Skin epidermis (tissue), 12 donors: ENCODE measurements at regions not wholly inside any gene's neighbourhood (a gene's known extent, or its start where the extent isn't known, plus 50 kb on each side); places are given as distances from the start of the nearest gene placed in this dataset.

ENCODE experiments used
- H3K27ac ChIP-seq, 21 experiments: fragments of 200-600 bp; sonication (generic) in 11 of 21; one replicate each; pipeline ENCODE4 v1.5.0; 2020; ENCODE audit warnings: mild to moderate bottlenecking in 3 of 21, inconsistent platforms in 2 of 21, moderate library complexity in 2 of 21
- H3K4me3 ChIP-seq, 7 experiments: fragments of 200-600 bp; sonication (generic) in 2 of 7; one replicate each; pipeline ENCODE4 v1.5.0; 2020; ENCODE audit warnings: inconsistent platforms in 2 of 7, mild to moderate bottlenecking in 2 of 7, moderate library complexity in 1 of 7

- H3K27ac ChIP-seq, result no peak overlapping the region
- H3K4me3 ChIP-seq, result no peak overlapping the region
Measured at GRCh38 chr13:107075576-107075975, 507.6 kb upstream of the ARGLU1 start.

- H3K4me3 ChIP-seq, result no peak overlapping the region
- no peak overlapping the region for H3K27ac ChIP-seq
Measured at GRCh38 chr13:107070792-107071191, 502.9 kb upstream of the ARGLU1 start.

DNA sequence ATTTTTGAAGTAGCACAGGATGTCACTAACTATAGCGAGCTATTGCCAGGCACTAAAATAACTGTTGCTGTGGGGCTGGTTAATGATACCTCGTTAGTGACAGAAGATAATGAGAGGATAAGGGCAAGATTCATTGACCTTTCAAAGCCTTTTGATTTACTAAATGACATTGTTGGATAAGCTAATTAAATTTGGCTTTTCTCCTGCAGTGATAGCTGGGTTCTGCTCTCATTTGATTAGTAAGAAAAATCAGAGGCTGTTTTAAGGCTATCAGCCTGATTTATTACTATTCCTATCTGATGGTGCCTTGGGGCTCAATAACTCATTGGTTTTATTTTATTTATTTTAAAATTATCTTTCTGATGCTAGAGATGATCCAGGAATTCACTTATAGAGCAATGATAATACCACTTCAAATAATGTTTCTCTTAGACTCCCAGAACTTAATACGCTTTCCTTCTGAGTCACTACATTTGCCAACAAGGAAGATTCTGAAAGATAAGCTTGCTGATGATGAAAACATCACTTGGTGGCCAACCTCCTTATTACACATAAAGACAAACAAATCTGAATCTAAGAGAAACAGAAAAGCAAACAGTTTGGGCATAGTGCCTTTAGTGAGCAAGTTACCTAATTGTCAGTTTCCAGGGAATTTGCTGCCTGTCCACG lies 501.3 kb upstream of the ARGLU1 start:
- Histone ChIP-seq H3K4me3 (no peak overlapping the region), H3K27ac (no peak overlapping the region)

DNA sequence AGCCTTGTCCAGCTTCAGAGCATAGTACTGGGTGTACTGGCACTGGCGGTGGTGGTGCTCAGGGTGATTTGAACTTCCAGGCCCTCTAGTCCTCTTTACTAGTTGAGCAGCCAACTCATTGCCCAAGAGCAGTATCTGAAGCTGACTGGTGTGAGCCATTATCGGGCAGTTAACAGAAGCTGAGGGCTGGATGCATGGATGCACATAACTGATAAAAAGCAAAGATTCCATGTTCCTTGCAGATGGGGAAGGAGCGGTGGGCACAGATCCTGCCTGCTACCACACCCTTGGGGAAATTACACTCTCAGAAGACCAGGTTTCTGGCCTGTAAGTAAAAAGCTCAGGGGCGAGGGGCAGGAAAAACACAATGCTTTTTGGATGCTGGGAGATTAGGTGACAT lies 499.4 kb upstream of the ARGLU1 start:
- H3K27ac ChIP-seq, result no peak overlapping the region
- H3K4me3 ChIP-seq, result no peak overlapping the region

GRCh38 chr13:107066355-107066754 lies 498.4 kb upstream of the ARGLU1 start:
- Histone ChIP-seq H3K4me3 (no peak overlapping the region), H3K27ac (no peak overlapping the region)

- Histone ChIP-seq H3K4me3 (no peak overlapping the region), H3K27ac (no peak overlapping the region)
Measured at GRCh38 chr13:107065036-107065435, 497.1 kb upstream of the ARGLU1 start.

- H3K27ac ChIP-seq, result no peak overlapping the region
- H3K4me3 ChIP-seq, result no peak overlapping the region
Measured at GRCh38 chr13:107057028-107057631, 489.2 kb upstream of the ARGLU1 start.

GRCh38 chr13:107043021-107043956 lies 475.4 kb upstream of the ARGLU1 start:
- no peak overlapping the region for H3K4me3 ChIP-seq
- H3K27ac ChIP-seq, result peak overlapping the region in 2 of 21 experiments; percentile 18 to 36

DNA sequence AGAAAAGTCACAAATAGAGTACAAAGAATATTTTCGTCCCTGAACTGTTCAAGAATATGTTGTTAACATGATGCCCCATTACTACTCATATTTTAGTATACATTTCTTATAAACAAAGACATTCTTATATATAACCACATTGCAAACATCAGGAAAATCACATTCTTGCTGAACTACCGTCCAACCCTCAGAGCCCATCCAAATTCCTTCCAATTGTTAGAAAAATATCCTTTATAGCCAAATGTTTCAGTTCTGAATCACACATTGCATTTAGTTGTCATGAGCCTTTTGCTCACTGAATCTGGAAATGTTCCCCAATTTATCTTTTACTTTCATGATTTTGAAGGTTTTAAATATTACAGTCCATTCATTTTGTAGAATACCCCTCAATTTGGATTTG lies 467.8 kb upstream of the ARGLU1 start:
- Histone ChIP-seq H3K4me3 (no peak overlapping the region), H3K27ac (peak overlapping the region in 1 of 21 experiments; percentile 20)

- H3K4me3 ChIP-seq, result no peak overlapping the region
- peak overlapping the region in 2 of 21 experiments; percentile 19 to 20 for H3K27ac ChIP-seq
Measured at GRCh38 chr13:107035186-107035585, 467.2 kb upstream of the ARGLU1 start.

- Histone ChIP-seq H3K27ac (no peak overlapping the region), H3K4me3 (no peak overlapping the region)
Measured at GRCh38 chr13:107034236-107034872, 466.4 kb upstream of the ARGLU1 start.

DNA sequence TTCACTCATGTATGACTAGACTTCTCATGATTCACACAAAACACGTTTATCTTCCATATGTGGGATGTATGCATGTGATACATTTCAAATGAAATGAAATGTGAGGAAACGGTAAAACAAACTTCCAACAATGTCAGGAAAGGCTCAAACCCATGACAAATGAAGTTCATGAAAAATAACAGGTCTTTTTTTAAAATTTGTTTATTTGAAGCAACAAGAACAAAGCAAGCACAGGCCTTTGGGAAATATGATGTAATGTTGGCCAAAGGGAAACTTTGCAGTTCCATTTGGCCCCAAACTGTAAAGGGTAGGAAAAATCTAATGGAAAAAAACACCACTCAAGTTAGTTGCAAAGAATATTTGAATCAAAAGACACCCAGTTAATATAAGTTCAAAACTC lies 463.8 kb upstream of the ARGLU1 start:
- H3K27ac ChIP-seq, result no peak overlapping the region
- no peak overlapping the region for H3K4me3 ChIP-seq

DNA sequence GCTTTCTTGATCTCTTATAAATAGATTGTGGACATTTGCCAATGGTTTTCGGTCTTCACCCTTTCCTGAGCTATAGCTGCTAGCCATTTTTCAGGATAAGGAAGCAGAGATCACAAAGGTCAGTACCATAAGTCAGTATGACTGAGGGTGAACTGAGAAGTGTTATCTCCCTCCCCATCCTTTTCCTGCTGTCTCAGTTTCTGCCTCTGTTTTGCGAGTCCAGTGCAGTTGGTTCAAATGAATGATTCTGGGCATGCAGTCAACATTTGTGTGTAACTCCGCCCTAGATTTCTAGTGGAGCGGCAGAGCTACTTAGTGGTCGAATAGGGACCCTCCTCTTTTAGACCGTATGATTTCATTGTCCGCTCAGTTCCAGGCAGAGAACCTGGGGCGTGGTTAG lies 460.8 kb upstream of the ARGLU1 start:
- Histone ChIP-seq H3K4me3 (no peak overlapping the region), H3K27ac (no peak overlapping the region)

GRCh38 chr13:107025991-107026390 lies 458.1 kb upstream of the ARGLU1 start:
- Histone ChIP-seq H3K27ac (no peak overlapping the region), H3K4me3 (no peak overlapping the region)

- Histone ChIP-seq H3K27ac (no peak overlapping the region), H3K4me3 (no peak overlapping the region)
Measured at GRCh38 chr13:107023335-107023734, 455.4 kb upstream of the ARGLU1 start.

DNA sequence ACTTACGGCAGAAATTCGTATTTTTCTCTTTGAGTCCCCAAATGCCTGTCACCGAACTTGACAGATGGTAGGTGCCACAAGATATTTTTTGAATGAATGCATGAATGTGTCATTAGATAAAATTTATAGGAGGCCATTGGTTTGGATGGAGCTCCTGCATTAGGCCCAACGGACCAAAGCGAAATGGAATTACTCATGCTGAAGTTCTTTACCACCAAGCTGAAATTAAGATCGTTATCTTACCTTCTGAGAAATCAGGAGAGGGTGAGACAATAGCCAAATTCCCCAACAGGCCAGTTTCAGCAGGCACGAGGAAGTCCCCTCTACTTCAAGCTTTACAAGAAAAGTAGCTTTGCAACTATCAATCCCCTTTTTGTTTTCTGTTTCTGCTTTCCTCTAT lies 452.5 kb upstream of the ARGLU1 start:
- Histone ChIP-seq H3K27ac (no peak overlapping the region), H3K4me3 (no peak overlapping the region)

GRCh38 chr13:107018285-107018684 lies 450.3 kb upstream of the ARGLU1 start:
- no peak overlapping the region for H3K27ac ChIP-seq
- H3K4me3 ChIP-seq, result no peak overlapping the region

GRCh38 chr13:107006661-107007060 lies 438.7 kb upstream of the ARGLU1 start:
- H3K27ac ChIP-seq, result no peak overlapping the region
- no peak overlapping the region for H3K4me3 ChIP-seq

GRCh38 chr13:107005577-107005976 lies 437.6 kb upstream of the ARGLU1 start:
- no peak overlapping the region for H3K4me3 ChIP-seq

DNA sequence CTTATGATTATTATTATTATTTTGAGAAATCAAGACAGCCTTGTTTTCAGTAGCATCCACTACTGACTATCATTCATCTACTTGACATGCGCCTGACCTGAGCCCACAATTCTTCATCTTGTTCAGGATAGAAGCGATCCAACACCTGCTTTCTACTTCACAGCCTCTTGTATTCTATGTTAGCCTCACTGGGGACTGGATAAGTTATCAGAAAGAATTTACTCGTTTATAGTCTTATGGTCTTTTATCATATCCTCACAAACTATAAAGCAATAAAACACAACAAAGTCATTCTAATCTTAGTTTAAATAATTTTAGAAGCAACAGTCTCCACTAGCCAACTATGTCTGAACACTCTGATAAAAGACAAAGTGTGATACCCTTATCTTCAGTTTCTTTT lies 436.0 kb upstream of the ARGLU1 start:
- Histone ChIP-seq H3K27ac (no peak overlapping the region), H3K4me3 (no peak overlapping the region)

More at GRCh38 chr13:107005577-107005976, 437.6 kb upstream of the ARGLU1 start:
- no peak overlapping the region for H3K27ac ChIP-seq
